HG02759 (cell line): ENCODE measurements at regions not wholly inside any gene's neighbourhood (a gene's known extent, or its start where the extent isn't known, plus 50 kb on each side); places are given as distances from the start of the nearest gene placed in this dataset.

Experiments used
- ATAC-seq: cut with Tn5 transposase; IDR thresholded peaks from one replicate; pipeline ENCODE4 v1.9.1; 2021; ENCODE audit warnings: mild to moderate bottlenecking, moderate library complexity; ENCODE audit not compliant: unreplicated experiment

DNA sequence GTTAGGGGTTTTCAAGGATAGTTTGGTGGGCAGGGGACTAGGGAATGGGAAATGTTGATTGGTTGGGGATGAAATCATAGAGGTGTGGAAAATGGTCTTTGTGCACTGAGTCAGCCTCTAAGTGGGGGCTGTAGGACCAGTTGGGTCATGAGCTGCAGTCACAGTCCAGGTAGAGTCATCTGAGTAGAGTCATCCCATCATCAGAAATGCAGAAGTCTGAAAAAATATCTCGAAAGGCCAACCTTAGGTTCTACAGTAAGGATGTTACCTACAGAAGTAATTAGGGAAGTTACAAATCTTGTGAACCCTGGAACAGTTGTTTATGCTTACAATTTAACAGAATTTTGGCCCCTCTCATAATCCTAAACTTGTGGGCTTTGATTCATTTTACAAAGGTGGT is 63.4 kb upstream of the AP1S2 start:
- no peak for ATAC-seq

DNA sequence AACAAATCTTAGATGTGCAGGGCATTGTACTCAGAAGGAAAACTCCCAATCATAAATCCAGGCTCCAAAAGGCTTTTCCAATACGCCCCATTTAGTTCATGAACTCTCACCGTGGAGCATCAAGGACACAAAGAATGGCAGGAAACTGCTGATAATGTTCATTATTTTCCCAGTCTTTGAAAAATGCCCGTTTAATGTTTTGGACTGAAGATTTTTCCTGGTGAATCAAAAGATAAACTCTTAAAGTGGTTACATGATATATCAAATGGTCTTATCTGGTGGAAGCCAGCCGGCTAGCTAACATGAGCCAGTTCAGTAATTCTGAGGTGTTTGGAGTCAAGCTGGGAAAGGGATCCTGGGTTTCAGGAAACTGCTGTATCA is 62.1 kb upstream of the AP1S2 start:
- no peak for ATAC-seq

DNA sequence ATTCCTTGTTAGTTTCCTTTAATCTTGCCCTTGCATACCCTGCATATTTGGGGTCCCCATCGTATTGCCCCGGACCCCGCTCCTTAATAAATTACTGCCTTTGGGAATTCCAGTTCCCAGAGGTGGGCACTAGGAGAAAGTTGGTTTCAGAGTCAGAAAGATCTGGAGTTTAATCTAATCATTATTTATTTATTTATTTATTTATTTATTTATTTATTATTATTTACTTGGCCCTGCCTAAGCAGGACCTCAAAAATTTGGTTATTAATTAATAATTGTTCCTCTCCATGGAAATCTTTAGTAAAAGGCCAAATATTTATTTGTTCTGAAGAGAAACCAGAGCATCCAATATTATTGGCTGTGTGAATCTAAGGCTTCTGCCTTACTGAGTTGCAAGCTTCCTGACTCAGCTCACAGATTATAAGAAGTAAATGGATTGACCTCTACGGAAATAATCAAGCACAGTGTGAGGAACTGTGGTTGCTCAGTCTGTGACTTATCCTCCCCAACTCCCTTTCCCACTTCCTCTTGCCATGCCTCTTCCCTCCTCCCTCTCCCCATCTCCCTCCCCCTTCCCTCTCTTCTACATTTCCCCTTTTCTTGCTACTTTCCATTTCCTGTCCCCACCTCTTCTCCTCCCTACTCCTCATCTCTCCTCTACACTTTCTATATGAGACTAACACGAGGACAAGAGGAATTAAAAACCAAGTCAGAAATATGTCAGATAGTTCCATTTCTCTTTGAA is 61.5 kb upstream of the AP1S2 start:
- no peak for ATAC-seq

GRCh38 chrX:15914486-15914885 is 59.9 kb upstream of the AP1S2 start:
- ATAC-seq, result no peak

GRCh38 chrX:15913146-15913545 is 58.5 kb upstream of the AP1S2 start:
- no peak for ATAC-seq

DNA sequence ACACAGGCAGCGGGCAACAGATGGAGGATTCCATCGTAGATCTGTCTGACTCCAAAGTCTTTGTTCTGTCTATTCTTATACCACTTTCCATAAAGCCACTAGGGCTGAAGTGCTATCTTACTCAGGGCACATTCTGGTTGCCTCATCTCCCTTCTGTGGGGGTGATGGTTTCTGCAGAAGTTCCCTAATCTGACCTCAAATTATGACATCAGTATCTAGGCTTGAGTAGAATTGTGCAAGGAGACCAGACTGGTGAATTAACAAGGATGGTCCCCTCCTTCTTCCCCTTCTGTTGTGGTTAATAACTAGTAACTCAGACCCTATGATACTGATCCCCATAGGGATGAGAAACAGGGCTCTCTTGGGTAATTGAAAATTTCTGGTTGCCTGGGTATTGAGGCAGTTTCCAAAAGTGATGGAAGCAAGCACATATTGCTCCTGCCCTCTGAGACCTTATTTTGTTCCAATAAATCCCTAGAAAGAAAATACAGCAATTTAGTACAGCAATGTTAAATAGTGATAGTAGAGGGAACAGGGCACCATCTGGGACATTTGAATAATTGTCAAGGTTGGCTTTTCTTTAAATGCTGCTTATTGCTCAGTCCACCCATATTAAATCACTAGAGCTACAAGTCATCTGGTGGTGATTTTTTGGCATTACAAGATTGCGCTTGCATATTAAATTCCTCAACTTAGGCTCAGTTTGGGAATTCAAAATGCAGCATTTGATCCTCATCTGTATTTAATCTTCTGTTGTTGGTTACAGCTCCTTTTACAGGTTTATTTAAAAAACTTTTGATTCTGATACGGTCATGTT is 57.3 kb upstream of the AP1S2 start:
- ATAC-seq, result no peak

DNA sequence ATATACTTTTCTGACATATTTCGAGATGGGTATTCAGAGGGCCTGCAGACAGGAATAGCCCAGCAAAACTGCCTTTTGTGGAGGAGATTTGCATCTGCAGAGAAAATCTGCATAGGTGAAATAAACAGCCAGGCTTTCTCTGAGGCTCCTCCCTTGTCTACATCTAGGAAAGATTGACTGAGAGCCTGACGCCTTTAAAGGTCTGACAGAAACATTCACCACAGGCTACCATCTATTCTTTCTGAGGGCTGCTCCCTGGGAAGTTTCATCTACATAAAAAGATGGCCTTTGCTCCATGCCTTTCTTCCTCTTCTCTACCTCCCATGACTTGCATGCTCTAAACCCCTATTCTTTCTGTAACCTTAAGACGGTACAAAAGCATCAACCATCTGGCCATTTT is 55.0 kb upstream of the AP1S2 start:
- ATAC-seq, result no peak

GRCh38 chrX:15908603-15909290 is 54.1 kb upstream of the AP1S2 start:
- no peak for ATAC-seq

DNA sequence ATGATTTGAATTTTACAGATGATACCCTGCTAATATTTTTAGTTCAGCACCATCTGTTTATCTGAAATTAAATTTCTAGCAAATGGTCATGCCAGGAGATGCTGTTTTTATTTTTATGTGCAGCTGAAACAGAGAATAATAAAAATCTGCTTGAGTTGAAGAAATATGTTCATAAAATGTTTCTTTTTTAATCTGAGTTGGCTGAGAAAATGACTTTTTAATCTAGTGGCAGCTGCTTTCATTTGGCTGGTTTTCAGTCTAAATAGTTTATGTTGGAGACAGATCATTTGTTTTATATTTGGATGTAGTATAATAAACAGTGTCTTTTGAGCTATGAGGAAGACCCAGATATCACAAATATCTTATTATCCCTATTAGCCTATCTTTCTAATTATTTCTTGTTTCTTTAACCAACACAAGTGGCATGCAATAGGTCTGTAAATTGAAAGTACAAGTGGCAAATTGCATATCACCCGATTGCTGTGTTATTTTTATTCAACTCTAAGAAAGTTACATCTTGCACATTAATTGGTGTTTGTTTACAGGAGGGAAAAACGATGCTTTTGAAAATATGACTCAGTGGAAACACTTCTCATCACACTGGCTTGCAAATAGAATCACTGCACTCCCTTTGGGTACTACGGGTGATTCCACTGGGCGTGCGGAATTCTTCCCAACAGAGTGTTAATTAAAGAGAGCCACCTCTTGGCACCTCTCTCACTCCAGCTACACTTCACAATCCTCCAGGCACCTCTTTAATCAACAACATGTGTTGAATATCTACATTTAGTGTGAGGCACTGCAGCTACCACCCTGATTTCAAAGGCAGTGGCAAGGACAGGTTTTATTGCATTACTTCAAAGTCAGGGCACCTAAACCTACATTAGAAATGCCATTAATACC is 51.7 kb upstream of the AP1S2 start:
- ATAC-seq, result no peak
